ENCODE measurements at regions not wholly inside any gene's neighbourhood (a gene's known extent, or its start where the extent isn't known, plus 50 kb on each side); places are given as distances from the start of the nearest gene placed in this dataset.

- Histone ChIP-seq H3K4me1 (no peaks in the 10 kb centered on the region), H3K27ac (no peak overlapping the region), H3K9me3 (no peaks in the 10 kb centered on the region), H3K4me3 (no peak overlapping the region), H3K36me3 (no peaks in the 10 kb centered on the region), H3K27me3 (no peaks in the 10 kb centered on the region)
- TF ChIP-seq, protein P1, sequence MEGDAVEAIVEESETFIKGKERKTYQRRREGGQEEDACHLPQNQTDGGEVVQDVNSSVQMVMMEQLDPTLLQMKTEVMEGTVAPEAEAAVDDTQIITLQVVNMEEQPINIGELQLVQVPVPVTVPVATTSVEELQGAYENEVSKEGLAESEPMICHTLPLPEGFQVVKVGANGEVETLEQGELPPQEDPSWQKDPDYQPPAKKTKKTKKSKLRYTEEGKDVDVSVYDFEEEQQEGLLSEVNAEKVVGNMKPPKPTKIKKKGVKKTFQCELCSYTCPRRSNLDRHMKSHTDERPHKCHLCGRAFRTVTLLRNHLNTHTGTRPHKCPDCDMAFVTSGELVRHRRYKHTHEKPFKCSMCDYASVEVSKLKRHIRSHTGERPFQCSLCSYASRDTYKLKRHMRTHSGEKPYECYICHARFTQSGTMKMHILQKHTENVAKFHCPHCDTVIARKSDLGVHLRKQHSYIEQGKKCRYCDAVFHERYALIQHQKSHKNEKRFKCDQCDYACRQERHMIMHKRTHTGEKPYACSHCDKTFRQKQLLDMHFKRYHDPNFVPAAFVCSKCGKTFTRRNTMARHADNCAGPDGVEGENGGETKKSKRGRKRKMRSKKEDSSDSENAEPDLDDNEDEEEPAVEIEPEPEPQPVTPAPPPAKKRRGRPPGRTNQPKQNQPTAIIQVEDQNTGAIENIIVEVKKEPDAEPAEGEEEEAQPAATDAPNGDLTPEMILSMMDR (IDR thresholded peaks at IDR 0.05) = no peak
- TF ChIP-seq POLR2AphosphoS5 (IDR thresholded peaks at IDR 0.05) = no peak
- no peak for TF ChIP-seq POLR2A (IDR thresholded peaks at IDR 0.05)
- no peak for DNase-seq (ENCODE audit: low spot score in 2 of 2)
- intact Hi-C loops (cut with DNase I; ENCODE audit: low total_unique reads) = no loop called here
Observed at GRCh38 chr5:97544240-97544639, 361.2 kb upstream of the RIOK2 start.

DNA sequence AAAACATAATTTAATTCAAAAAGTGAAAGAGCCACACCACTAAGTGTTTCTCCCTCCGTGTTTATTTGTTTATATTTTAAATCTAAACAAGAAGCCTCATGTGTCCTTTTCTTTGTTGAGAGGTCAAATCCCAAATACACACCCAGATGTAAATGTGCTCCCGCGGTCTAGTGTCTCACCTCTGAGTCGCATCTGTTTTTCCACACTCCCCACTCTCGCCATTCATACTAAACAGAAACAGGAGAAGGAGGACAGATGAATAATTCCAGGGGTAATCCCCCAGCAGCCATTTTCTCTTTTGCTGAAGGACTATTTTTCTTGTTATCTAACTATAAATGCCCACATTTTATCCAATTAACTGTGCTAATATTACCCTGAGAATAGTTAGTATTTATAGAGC is 361.6 kb upstream of the RIOK2 start:
- Histone ChIP-seq H3K27me3 (no peaks in the 10 kb centered on the region), H3K36me3 (no peaks in the 10 kb centered on the region), H3K27ac (no peak overlapping the region), H3K4me1 (no peaks in the 10 kb centered on the region), H3K9me3 (no peaks in the 10 kb centered on the region), H3K4me3 (no peak overlapping the region)
- TF ChIP-seq, protein P1 (IDR thresholded peaks at IDR 0.05) = no peak
- no peak for TF ChIP-seq POLR2A (IDR thresholded peaks at IDR 0.05)
- intact Hi-C loops (cut with DNase I; ENCODE audit: low total_unique reads) = no loop called here
- no peak for DNase-seq (ENCODE audit: low spot score in 2 of 2)

GRCh38 chr5:97545446-97545845 is 362.4 kb upstream of the RIOK2 start:
- no peaks in the 10 kb centered on the region for H3K27me3 ChIP-seq
- no peaks in the 10 kb centered on the region for H3K36me3 ChIP-seq
- H3K4me1 ChIP-seq = no peaks in the 10 kb centered on the region
- intact Hi-C loops (cut with DNase I; ENCODE audit: low total_unique reads) = no loop called here
- DNase-seq (ENCODE audit: low spot score in 2 of 2) = no peak
- no peak overlapping the region for H3K27ac ChIP-seq
- TF ChIP-seq, protein P1 (IDR thresholded peaks at IDR 0.05) = no peak
- no peak for TF ChIP-seq POLR2A (IDR thresholded peaks at IDR 0.05)
- no peak for TF ChIP-seq POLR2AphosphoS5 (IDR thresholded peaks at IDR 0.05)
- H3K9me3 ChIP-seq = no peaks in the 10 kb centered on the region
- no peak overlapping the region for H3K4me3 ChIP-seq

DNA sequence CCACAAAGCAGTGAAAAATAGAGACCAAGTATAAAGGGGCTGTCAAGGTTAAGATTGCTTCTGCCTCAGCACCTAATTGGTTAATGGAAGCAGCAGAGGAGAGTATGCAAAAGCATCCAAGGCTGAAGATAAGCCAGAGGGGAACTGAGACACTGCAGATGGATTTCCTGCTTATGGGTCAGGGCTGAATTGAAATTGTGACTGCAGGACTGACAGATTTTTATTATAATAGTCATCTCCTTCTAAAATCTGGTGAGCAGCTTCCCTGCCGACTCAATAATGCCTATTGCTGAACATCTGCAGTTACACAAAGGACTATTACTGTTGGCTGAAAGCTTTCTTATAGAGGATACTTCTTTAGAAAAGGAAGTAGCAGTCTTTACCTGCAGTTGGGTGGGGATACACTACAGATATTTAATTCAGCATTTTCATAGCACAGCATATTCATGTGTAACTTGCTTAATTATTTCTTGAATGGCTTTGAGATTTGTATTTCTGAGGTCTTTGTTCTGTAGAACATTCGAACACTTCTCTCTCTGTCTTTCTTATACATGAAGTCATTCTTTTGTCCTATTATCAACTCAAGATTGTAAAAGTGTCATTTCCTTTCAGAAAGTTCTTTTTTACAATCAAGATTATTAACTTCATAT is 363.0 kb upstream of the RIOK2 start:
- TF ChIP-seq POLR2AphosphoS5 (IDR thresholded peaks at IDR 0.05) (no peak), POLR2A (IDR thresholded peaks at IDR 0.05) (no peak)
- TF ChIP-seq, protein P1 (IDR thresholded peaks at IDR 0.05) = no peak
- no peaks in the 10 kb centered on the region for H3K4me1 ChIP-seq
- H3K36me3 ChIP-seq = no peaks in the 10 kb centered on the region
- H3K27me3 ChIP-seq = no peaks in the 10 kb centered on the region
- intact Hi-C loops (cut with DNase I; ENCODE audit: low total_unique reads) = no loop called here
- DNase-seq (ENCODE audit: low spot score in 2 of 2) = no peak
- H3K27ac ChIP-seq = no peak overlapping the region
- H3K4me3 ChIP-seq = no peak overlapping the region
- H3K9me3 ChIP-seq = no peaks in the 10 kb centered on the region

GRCh38 chr5:97547430-97547829 is 364.4 kb upstream of the RIOK2 start:
- Histone ChIP-seq H3K9me3 (no peaks in the 10 kb centered on the region), H3K27ac (no peak overlapping the region), H3K4me1 (no peaks in the 10 kb centered on the region), H3K36me3 (no peaks in the 10 kb centered on the region), H3K27me3 (no peaks in the 10 kb centered on the region), H3K4me3 (no peak overlapping the region)
- intact Hi-C loops (cut with DNase I; ENCODE audit: low total_unique reads) = no loop called here
- no peak for TF ChIP-seq POLR2AphosphoS5 (IDR thresholded peaks at IDR 0.05)
- TF ChIP-seq POLR2A (IDR thresholded peaks at IDR 0.05) = no peak
- TF ChIP-seq, protein P1 (IDR thresholded peaks at IDR 0.05) = no peak
- no peak for DNase-seq (ENCODE audit: low spot score in 2 of 2)
